Activated naive CD8-positive, alpha-beta T cell treated with anti-CD3 and anti-CD28 coated beads, Interleukin-2, amount 50 U/mL, for 16 hours (primary cell): ENCODE measurements at regions not wholly inside any gene's neighbourhood (a gene's known extent, or its start where the extent isn't known, plus 50 kb on each side); places are given as distances from the start of the nearest gene placed in this dataset.

Source experiments
- DNase-seq: peaks from one replicate; pipeline ENCODE4 v3.0.0-alpha.2; 2020; ENCODE audit warnings: low read depth, low spot score

GRCh38 chr9:117548556-117548955 is 133.7 kb upstream of the ASTN2 start:
- no peak for DNase-seq

DNA sequence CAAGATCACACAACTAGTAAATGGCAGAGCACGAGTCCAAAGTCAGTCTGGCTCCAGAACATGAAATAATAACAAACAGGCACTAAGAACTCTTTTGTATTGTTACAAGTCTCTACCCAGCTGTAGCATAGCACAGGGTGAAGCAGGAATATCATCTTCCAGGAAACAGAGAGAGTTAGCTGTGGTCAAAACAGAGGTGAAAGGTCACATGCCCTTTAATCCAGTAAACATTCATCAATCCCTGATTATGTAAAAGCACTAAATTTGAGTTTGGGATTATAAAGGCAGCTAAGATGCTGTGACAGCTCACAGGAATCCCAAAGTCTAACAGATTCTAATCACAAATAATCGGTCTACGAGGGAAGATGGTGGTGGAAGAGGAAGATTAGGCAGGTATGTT is 133.0 kb upstream of the ASTN2 start:
- DNase-seq = no peak

DNA sequence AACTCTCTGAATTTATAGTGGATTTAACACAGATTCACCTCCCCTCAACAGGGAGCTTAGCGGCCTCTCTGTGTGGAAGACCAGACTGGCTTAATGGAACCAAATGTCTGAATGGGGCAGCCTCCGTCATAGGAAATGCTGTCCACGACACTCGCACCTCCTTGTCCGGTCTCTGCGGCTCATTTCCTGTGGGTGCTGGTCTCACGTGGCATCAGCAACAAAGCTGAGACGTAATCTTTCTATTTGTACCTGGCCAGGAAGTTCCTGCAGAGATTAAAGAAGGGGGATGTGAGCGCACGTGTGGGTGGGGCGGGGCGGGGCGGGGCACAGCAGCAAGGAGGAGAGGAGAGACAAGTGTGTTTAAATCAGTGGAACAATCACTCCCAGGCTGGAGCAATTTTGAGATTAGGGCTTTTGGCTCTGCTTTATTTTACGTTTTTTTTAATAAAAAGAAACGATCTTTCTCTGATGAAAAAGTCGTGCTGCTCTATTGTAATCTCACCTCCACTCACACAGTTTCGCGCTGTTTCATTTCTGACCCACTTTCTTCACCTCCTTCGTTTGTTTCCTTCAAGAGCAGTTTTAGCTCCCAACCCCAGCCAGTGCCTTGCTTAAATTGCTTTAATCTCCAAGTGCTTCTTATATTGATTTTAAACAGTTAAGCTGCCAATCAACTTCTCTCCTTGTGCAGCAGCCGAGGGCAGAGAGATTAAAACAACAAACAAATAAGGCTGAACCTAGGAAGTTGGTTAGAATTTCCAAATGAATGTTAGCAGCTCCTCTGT is 132.2 kb upstream of the ASTN2 start:
- no peak for DNase-seq

DNA sequence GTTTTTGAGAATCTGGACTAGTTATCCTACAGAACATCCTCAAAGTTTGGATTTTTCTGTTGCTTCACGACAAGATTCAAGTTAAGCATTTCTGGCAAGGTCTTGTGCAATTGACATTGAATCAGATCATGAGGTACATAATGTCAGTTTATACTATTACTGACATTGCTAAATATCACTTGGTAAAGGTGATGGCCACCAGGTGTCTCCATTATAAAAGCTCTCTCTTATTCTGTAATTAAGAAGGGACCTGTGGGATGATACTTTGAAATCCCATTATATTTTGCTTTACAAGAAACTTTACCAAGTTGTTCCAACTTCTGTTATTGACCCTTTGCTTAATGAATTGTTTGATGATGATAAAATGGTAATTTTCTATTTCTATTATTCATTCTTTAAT is 131.0 kb upstream of the ASTN2 start:
- no peak for DNase-seq

DNA sequence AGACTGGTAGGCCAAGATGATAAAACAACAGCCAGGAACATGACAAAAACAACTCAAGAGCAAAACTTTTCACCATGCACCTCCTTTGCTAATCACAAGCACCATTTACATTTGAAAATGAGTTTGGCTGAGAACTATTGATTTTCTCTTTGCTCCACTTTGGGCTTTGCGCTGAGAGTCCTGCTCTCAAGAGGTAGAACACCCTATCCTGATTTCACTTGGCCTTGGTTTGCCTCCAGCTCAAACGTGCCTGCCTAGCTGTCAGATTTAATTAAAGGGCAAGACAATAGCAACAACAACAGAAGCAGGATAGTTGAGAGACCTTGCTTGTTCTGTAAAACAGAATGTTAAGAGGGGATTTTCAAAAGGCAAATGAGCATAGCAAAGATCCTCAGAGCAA is 128.2 kb upstream of the ASTN2 start:
- DNase-seq = no peak

- DNase-seq = no peak
These were observed 127.2 kb upstream of the ASTN2 start for GRCh38 chr9:117542021-117542420.

DNA sequence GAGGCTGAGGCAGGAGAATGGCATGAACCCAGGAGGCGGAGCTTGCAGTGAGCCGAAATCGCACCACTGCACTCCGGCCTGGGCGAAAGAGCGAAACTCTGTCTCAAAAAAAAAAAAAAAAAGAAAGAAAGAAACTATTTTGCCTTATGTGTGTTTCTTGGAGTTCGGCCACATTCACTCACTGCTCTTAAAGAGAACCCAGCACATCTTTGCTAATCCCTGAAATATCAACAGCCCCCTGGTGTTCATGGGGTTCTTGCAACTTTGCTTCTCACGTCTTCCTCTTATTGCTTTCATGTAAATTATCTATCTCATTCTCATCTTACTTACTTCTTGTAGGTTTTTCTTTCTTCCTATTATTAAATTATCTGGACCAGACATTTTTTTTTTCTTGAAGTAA is 126.3 kb upstream of the ASTN2 start:
- no peak for DNase-seq

GRCh38 chr9:117535973-117536372 is 121.1 kb upstream of the ASTN2 start:
- no peak for DNase-seq

DNA sequence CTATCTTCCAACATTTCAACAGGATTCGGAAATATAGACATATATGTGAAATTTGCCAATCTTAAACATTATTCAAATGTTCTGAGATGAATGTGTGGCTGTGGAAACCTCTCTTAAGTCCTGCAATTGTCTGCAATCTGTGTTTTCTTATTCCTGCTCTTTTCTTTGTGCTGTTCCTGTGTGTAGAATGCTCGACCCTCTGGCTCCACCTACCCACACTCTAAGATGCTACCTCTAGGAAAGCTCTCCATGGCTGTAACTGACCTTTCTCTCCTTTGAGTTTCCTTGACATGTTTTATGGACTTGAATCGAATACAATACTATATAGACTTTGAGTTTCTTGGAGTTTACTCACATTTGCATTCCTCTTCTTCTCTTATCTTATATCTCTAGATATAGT is 120.6 kb upstream of the ASTN2 start:
- no peak for DNase-seq

- DNase-seq = no peak
These were observed 113.4 kb upstream of the ASTN2 start for GRCh38 chr9:117528225-117528624.

- no peak for DNase-seq
These were observed 111.8 kb upstream of the ASTN2 start for GRCh38 chr9:117526674-117527073.

- no peak for DNase-seq
These were observed 108.8 kb upstream of the ASTN2 start for GRCh38 chr9:117523531-117524153.

- DNase-seq = no peak
These were observed 106.4 kb upstream of the ASTN2 start for GRCh38 chr9:117521293-117521692.

DNA sequence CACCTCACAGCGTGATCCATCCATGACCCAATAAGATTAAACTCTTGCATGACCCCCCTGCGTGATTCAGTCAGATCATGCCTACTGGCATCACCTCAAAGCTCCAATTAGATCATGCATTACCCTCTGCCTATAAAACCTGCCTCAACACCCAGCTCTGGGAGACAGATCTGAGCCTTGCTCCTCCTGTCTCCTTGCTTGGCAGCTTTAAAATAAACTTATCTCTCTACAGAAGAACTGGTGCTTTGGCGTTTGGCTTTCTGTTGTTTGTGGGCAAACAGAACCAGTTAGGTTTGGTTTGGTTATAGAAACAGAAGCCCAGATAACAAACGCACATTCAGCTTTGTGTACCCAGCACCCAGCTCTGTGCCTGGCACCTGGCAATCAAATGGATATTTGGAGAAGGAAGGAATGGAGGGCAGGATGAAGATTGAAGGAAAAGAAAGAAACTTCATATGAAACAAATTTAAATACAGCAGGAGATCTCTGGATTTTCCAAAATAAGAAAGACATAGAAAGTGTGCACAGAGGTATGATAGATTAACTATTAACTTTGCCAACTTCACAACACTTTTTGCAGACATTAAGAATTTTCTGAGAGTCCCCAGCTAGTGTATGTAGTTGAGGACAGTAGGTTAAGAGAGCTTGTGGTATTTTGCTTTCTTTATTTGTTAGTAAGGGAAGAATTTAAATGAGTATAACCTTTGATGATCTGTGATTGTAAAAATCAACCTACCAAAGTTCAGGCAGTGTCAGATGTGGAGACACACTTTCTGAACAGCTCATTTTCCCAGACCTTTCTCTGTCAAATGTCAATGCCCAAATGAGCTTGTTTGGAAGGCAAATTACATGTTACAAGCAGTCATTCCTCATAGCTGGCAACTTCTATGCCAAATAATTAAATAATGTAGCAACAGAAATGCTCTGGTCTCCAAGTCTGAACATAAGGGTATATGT is 102.1 kb upstream of the ASTN2 start:
- DNase-seq = no peak

DNA sequence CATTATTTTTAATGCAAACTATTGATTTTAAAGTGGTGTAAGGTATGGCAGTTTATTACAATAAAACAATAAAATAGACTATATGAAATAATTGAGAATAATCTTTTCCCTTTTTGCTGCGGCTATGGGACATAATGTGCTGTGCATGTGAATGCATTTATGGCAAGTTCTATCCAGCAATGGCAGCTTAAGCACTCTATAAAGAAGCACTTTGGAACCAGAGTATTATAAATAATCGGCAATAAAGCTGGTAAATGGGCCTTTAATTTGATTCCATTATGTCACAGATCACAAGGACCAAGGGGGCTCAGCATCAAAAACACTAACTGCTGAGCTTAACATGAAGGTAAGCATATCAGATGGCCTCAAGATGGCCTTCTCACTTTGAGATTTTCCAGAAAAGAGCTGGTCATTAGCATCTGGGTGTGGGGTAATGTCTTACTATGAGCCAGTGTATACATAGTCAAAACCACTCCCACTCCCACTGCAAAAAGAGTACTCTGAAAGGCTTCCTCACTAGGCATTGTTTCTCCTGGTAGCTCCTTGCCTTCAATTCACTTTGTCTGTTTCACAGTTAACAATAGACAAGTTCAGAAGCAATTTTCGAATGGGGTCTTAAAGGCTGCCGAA is 97.1 kb upstream of the ASTN2 start:
- no peak for DNase-seq

DNA sequence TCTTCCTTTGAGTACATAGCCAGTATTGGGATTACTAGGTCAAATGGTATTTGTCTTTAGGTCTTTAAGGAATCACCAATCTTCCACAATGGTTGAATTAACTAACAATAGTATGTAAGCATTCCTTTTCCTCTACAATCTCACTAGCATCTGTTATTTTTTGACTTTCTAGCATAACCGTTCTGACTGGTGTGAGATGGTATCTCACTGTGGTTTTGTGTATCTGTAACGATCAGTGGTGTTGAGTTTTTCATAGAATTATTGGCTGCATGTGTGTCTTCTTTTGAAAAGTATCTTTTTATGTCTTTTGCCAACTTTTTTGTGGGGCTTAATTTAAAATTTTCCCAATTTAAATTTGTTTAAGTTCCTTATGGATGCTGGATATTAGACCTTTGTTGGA is 81.5 kb upstream of the ASTN2 start:
- DNase-seq = no peak

DNA sequence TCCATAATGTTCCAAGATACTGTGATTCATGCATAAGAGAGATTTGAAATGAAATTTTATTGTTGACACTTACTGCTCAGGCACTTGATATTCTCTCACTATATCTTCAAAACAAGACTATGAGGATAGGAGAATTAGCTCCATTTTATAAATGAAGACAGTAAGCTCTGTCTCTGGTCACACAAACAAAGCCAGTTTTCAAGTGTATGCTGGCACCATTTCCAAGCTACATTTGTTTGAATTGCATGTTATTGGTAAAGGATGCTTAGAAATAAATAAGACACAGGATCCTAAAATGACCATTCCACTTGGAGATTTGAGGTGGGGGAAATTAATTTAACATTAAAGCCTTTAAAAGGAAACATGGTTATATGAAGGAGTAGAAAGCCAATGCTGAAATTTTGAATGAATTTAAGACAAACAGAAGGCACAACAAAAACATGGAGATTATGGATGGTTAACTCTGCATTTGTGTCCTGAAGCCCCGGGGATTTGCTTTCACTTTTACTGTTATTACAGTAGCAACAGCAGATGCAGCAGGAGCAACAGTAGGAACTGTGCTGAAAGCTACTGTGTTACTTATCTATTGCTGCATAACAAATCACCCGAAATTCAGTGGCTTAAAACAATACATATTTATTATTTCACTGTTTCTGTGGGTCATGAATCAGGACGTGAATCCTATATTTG is 79.7 kb upstream of the ASTN2 start:
- DNase-seq = no peak

DNA sequence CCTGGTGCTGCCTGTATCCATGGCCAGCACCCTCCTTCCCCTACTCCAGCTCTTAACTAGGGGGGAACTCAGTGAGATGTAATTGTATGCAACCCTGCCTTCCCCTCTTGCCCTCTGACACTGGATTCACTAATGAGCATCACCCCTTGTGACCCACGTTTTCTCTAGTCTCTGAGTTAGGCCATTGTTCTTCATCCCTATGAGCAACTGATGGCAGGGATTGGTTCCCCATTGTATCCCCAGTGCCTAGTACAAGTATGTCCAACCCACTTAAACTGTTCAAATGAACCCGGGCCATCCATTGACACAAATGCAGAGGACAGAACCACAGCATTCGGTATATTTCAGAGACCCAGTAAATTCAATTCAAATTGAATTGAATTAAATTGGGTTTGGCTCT is 77.6 kb upstream of the ASTN2 start:
- no peak for DNase-seq

DNA sequence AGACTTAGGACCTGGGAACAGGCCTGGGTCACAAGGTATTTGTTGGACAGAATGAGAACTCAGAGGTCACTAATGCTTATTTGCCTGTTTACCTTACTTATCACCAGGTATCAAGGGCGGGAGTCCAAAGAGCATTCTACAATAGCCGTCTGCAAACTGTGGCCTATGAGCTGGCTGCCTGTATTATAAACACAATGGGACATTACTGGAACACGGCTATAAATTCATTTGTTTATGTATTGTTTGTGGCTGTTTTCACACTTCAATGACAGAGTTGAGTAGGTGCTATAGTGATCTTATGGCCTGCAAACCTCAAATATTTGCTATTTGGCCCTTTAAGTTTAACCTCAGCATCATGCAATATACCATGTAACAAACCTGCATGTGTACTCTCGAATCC is 76.6 kb upstream of the ASTN2 start:
- no peak for DNase-seq

DNA sequence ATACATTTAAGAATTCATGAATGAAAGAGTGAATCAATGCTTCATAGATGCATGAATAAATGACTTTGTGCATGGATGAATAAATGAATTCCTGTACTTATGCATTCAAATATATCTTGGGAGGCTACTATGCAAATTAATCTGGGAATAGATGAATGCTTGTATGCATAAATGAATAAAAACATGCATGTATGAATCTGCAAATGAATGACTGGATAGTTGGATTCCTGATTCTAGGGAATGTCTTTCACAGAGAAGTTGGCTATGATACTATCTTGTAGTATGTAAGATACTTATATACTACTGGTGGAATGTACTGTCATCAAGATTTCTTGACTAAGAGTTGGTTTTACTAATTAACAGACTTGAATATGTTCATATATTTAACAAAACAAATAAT is 75.3 kb upstream of the ASTN2 start:
- DNase-seq = no peak

DNA sequence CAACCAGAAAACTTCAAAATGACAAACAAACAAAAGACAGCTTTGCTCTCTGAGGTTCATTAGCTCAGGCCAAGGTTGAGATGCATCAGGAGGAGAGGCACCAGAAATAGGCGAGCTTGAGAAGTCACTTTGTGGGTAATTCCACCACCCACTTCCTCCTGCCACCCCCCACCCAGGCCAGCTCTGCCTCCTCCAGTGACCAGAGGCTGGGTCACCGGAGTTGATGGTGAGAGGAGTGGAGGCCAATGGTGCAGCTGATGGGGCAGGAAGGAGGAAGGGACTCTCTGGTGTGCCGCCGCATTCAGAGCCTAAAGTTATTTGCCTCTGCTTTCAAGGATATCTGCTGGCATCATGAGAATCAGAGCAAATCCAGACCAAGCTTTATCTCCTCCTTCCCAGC is 73.8 kb upstream of the ASTN2 start:
- DNase-seq = no peak
